Progenitor cell of endocrine pancreas (in vitro differentiated cells): ENCODE measurements at regions not wholly inside any gene's neighbourhood (a gene's known extent, or its start where the extent isn't known, plus 50 kb on each side); places are given as distances from the start of the nearest gene placed in this dataset.

ENCODE experiments used
- DNase-seq: peaks from one replicate; pipeline ENCODE4 v3.0.0; 2021; ENCODE audit warnings: low spot score; ENCODE audit not compliant: unreplicated experiment
- H3K27ac Mint-ChIP-seq: 2 replicates; pipeline ENCODE4 v1.8.0; 2021; ENCODE audit warnings: mild to moderate bottlenecking, moderate library complexity, mixed read lengths
- H3K27me3 Mint-ChIP-seq: 2 replicates; pipeline ENCODE4 v1.8.0; 2021; ENCODE audit warnings: mixed read lengths
- H3K36me3 Mint-ChIP-seq: 2 replicates; pipeline ENCODE4 v1.8.0; 2022; ENCODE audit warnings: mixed read lengths; ENCODE audit not compliant: insufficient read depth
- H3K4me1 Mint-ChIP-seq: 2 replicates; pipeline ENCODE4 v1.8.0; 2021; ENCODE audit warnings: low read depth, mixed read lengths
- H3K4me3 Mint-ChIP-seq: 2 replicates; pipeline ENCODE4 v1.8.0; 2021; ENCODE audit warnings: low read depth, mild to moderate bottlenecking, moderate library complexity, mixed read lengths
- H3K9me3 Mint-ChIP-seq: 2 replicates; pipeline ENCODE4 v1.8.0; 2021; ENCODE audit warnings: low read depth, mixed read lengths
- TF ChIP-seq, protein P1 (sequence below): fragments of 200-600 bp; sonication (generic); IDR thresholded peaks from one replicate; pipeline ENCODE4 v1.5.0; 2021; ENCODE audit warnings: antibody characterized with exemption, mild to moderate bottlenecking; ENCODE audit not compliant: unreplicated experiment

GRCh38 chr4:175143116-175143515, 225.0 kb downstream of the ADAM29 start:
- no peak overlapping the region for H3K4me3 Mint-ChIP-seq
- TF ChIP-seq, protein P1, sequence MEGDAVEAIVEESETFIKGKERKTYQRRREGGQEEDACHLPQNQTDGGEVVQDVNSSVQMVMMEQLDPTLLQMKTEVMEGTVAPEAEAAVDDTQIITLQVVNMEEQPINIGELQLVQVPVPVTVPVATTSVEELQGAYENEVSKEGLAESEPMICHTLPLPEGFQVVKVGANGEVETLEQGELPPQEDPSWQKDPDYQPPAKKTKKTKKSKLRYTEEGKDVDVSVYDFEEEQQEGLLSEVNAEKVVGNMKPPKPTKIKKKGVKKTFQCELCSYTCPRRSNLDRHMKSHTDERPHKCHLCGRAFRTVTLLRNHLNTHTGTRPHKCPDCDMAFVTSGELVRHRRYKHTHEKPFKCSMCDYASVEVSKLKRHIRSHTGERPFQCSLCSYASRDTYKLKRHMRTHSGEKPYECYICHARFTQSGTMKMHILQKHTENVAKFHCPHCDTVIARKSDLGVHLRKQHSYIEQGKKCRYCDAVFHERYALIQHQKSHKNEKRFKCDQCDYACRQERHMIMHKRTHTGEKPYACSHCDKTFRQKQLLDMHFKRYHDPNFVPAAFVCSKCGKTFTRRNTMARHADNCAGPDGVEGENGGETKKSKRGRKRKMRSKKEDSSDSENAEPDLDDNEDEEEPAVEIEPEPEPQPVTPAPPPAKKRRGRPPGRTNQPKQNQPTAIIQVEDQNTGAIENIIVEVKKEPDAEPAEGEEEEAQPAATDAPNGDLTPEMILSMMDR, result no peak
- H3K27ac Mint-ChIP-seq, result no peak overlapping the region
- no peaks in the 10 kb centered on the region for H3K27me3 Mint-ChIP-seq
- H3K4me1 Mint-ChIP-seq, result no peaks in the 10 kb centered on the region
- no peak for DNase-seq
- H3K36me3 Mint-ChIP-seq, result no peaks in the 10 kb centered on the region
- no peaks in the 10 kb centered on the region for H3K9me3 Mint-ChIP-seq

- no peaks in the 10 kb centered on the region for H3K9me3 Mint-ChIP-seq
- no peak for DNase-seq
- TF ChIP-seq, protein P1, result no peak
- no peak overlapping the region for H3K4me3 Mint-ChIP-seq
- H3K27ac Mint-ChIP-seq, result no peak overlapping the region
- no peaks in the 10 kb centered on the region for H3K4me1 Mint-ChIP-seq
- H3K36me3 Mint-ChIP-seq, result no peaks in the 10 kb centered on the region
- no peaks in the 10 kb centered on the region for H3K27me3 Mint-ChIP-seq
These were observed 228.6 kb downstream of the ADAM29 start for GRCh38 chr4:175146799-175147198.

DNA sequence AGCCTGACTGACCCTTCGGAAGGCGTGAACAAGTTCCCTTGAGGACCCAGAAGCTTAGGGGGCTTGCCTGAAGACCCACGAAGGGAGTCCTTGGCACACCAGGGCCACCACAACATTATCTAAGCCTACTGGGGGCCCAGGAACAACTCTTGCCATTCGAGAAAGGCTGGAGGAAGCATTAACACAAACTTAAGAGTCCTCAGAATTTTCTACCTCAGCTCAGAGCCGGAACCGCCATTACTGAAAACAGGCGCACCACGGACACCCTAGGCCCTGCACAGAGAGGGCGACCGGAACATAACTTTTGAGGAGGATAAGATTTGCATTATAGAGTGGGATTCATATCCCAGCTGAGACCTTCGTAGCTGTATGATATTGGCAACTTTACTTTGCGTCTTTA, 229.1 kb downstream of the ADAM29 start:
- H3K27ac Mint-ChIP-seq, result no peak overlapping the region
- H3K36me3 Mint-ChIP-seq, result no peaks in the 10 kb centered on the region
- H3K4me1 Mint-ChIP-seq, result no peaks in the 10 kb centered on the region
- H3K9me3 Mint-ChIP-seq, result no peaks in the 10 kb centered on the region
- no peak for DNase-seq
- no peak overlapping the region for H3K4me3 Mint-ChIP-seq
- TF ChIP-seq, protein P1, result no peak
- no peaks in the 10 kb centered on the region for H3K27me3 Mint-ChIP-seq

GRCh38 chr4:175166020-175166419, 247.9 kb downstream of the ADAM29 start:
- H3K4me3 Mint-ChIP-seq, result no peak overlapping the region
- no peak for DNase-seq
- H3K36me3 Mint-ChIP-seq, result no peaks in the 10 kb centered on the region
- H3K27me3 Mint-ChIP-seq, result no peaks in the 10 kb centered on the region
- no peaks in the 10 kb centered on the region for H3K4me1 Mint-ChIP-seq
- TF ChIP-seq, protein P1, result no peak
- H3K9me3 Mint-ChIP-seq, result no peaks in the 10 kb centered on the region
- no peak overlapping the region for H3K27ac Mint-ChIP-seq

- TF ChIP-seq, protein P1, result no peak
- Mint-ChIP-seq H3K36me3 (no peaks in the 10 kb centered on the region), H3K9me3 (peaks cover under 1% of the 10 kb centered on the region), H3K27ac (no peak overlapping the region), H3K4me1 (no peaks in the 10 kb centered on the region), H3K4me3 (no peak overlapping the region), H3K27me3 (no peaks in the 10 kb centered on the region)
- DNase-seq, result no peak
These were observed 258.6 kb downstream of the ADAM29 start for GRCh38 chr4:175176710-175177109.
